Heart right ventricle (tissue), 16 donors: ENCODE measurements at regions not wholly inside any gene's neighbourhood (a gene's known extent, or its start where the extent isn't known, plus 50 kb on each side); places are given as distances from the start of the nearest gene placed in this dataset.

Source experiments
- ATAC-seq, 8 donors: fragments of 200-7000 bp; cut with Tn5 transposase; one replicate each; pipeline ENCODE4 v1.9.1; 2020; ENCODE audit warnings: mild to moderate bottlenecking in 8 of 8, moderate library complexity in 8 of 8, moderate number of reproducible peaks in 1 of 8
- DNase-seq, 2 donors: peaks; one replicate each; pipeline ENCODE4 v3.0.0-alpha.2; 2020
- H3K27ac ChIP-seq, 10 donors: fragments of 200-600 bp; sonication (generic) in 2 of 10; one replicate each; pipeline versions ENCODE4 v1.5.0 to v1.8.0; 2020 to 2022; ENCODE audit warnings: mild to moderate bottlenecking in 3 of 10
- H3K27me3 ChIP-seq, 7 donors: fragments of 200-600 bp; one replicate each; pipeline ENCODE4 v1.8.0; 2021 to 2022; ENCODE audit warnings: mild to moderate bottlenecking in 2 of 7
- H3K36me3 ChIP-seq, 9 donors: fragments of 200-600 bp; sonication (generic) in 1 of 9; one replicate each; pipeline versions ENCODE4 v1.5.0 to v1.8.0; 2020 to 2022; ENCODE audit warnings: mild to moderate bottlenecking in 2 of 9
- H3K4me1 ChIP-seq, 9 donors: fragments of 200-600 bp; sonication (generic) in 1 of 9; one replicate each; pipeline versions ENCODE4 v1.5.0 to v1.8.0; 2020 to 2022; ENCODE audit warnings: mild to moderate bottlenecking in 4 of 9
- H3K4me3 ChIP-seq, 10 donors: fragments of 200-600 bp; sonication (generic) in 2 of 10; one replicate each; pipeline versions ENCODE4 v1.5.0 to v1.8.0; 2020 to 2022; ENCODE audit warnings: mild to moderate bottlenecking in 7 of 10, moderate library complexity in 2 of 10
- H3K9me3 ChIP-seq, 11 donors: fragments of 200-600 bp in 10 of 11; sonication (generic) in 2 of 11; one replicate each; pipeline versions ENCODE4 v1.5.0 to v1.8.0; 2013 to 2022; ENCODE audit warnings: mild to moderate bottlenecking in 2 of 11, control low read depth in 1 of 11, moderate library complexity in 1 of 11
- CTCF ChIP-seq, 9 donors: fragments of 200-600 bp; sonication (generic) in 2 of 9; IDR thresholded peaks; one replicate each; pipeline versions ENCODE4 v1.5.0 to v1.8.0; 2021 to 2022; ENCODE audit warnings: antibody characterized with exemption in 9 of 9, mild to moderate bottlenecking in 5 of 9, moderate library complexity in 1 of 9
- WGBS, 2 donors: extraction: QIAGEN DNeasy Blood & Tissue Kit; methylation state at CpG; one replicate each; pipeline ENCODE4 v1.1.7; 2013; ENCODE audit warnings: inconsistent platforms in 1 of 2; 5-methylcytosine and 5-hydroxymethylcytosine counted together
- intact Hi-C, 10 donors: fragments of 100-400 bp; cut with DNase I; formaldehyde crosslinking; loops; one replicate each; pipeline versions ENCODE4 v1.11.1 to v1.14.2; 2022
- donor health status: Arrhythmogenic right ventricular cardiomyopathy.
- donor health status: ischemic (EF 13 %, LVEDD 7.1; RV severe dilation, severe dysfunction).
- donor health status: healthy with polysubstance abuse.
- donor health status: DM: no; HTN: yes; CAD: no.
- donor health status: DM: no; HTN: no; CAD: no.
- donor health status: ischemic (EF 25% LVEDD 6.9; RV normal size, moderate dysfunction).
- donor health status: ischemic (EF 25% LVEDD 5.7; RV mildly dilated, moderate dysfunction).
- donor health status: healthy.
- donor health status: DM: yes; HTN: yes; CAD: no.
- donor health status: Ischemic cardiomyopathy.
- donor health status: ischemic (EF 35%, LVEDD 5.7; RV mildly dilated, moderate dysfunction).
- donor health status: nonischemic (EF 11% LVEDD 7.7; RV severe dilation, severe dysfunction).
- donor health status: DM: yes; HTN: yes; CAD: no.
- donor health status: PGD.
- donor health status: ischemic (EF 29% LVEDD 5.4; RV normal size, mild dysfunction).
- donor health status: nonischemic (EF 23%, LVEDD 6.1; RV moderate dilation, normal function).

GRCh38 chr6:12596731-12597130, 119.8 kb upstream of the PHACTR1 start:
- ATAC-seq = no peak
- peaks cover 0 to 18% (median 5%) of the 10 kb centered on the region in 9 donors for H3K4me1 ChIP-seq
- H3K36me3 ChIP-seq = no peaks in the 10 kb centered on the region
- no peak for DNase-seq
- H3K4me3 ChIP-seq = no peak overlapping the region
- intact Hi-C loops = loop anchor here in 2 of 10 donors (10.0 kb wide), 1 partner anchor 202 kb away; no protein-coding TSS in a partner anchor
- H3K27me3 ChIP-seq = peaks cover 0 to 12% (median 0%) of the 10 kb centered on the region in 7 donors
- 81 to 83% methylated on average over 2 of the region's 2 CpGs for WGBS, 2 donors
- H3K9me3 ChIP-seq = no peaks in the 10 kb centered on the region
- TF ChIP-seq CTCF (IDR thresholded peaks at IDR 0.05) = no peak
- H3K27ac ChIP-seq = no peak overlapping the region

GRCh38 chr6:12598919-12599318, 117.6 kb upstream of the PHACTR1 start:
- no peak overlapping the region for H3K27ac ChIP-seq
- H3K27me3 ChIP-seq = peaks cover 0 to 12% (median 0%) of the 10 kb centered on the region in 7 donors
- no peak for TF ChIP-seq CTCF (IDR thresholded peaks at IDR 0.05)
- no peak overlapping the region for H3K4me3 ChIP-seq
- intact Hi-C loops = loop anchor here in 2 of 10 donors (10.0 kb wide), 1 partner anchor 204 kb away; no protein-coding TSS in a partner anchor
- no peaks in the 10 kb centered on the region for H3K36me3 ChIP-seq
- DNase-seq = no peak
- H3K9me3 ChIP-seq = no peaks in the 10 kb centered on the region
- peaks cover 0 to 34% (median 12%) of the 10 kb centered on the region in 9 donors for H3K4me1 ChIP-seq
- 63 to 76% methylated on average over 2 of the region's 2 CpGs for WGBS, 2 donors
- ATAC-seq = no peak

- ATAC-seq = peak in 4 of 8 donors; percentile 43 to 66 (median 54)
- Histone ChIP-seq H3K4me3 (no peak overlapping the region), H3K27ac (peak overlapping the region in 3 of 10 donors; percentile 24 to 61 (median 28))
Measured at GRCh38 chr6:12601881-12602280, 114.7 kb upstream of the PHACTR1 start.

GRCh38 chr6:12602342-12602741, 114.2 kb upstream of the PHACTR1 start:
- no peak for TF ChIP-seq CTCF (IDR thresholded peaks at IDR 0.05)
- Histone ChIP-seq H3K27ac (peak overlapping the region in 3 of 10 donors; percentile 24 to 61 (median 28)), H3K9me3 (no peaks in the 10 kb centered on the region), H3K27me3 (peaks cover 0 to 8% (median 0%) of the 10 kb centered on the region in 7 donors), H3K4me3 (no peak overlapping the region), H3K36me3 (no peaks in the 10 kb centered on the region), H3K4me1 (peaks cover 0 to 24% (median 8%) of the 10 kb centered on the region in 9 donors)
- ATAC-seq (peak in 4 of 8 donors; percentile 29 to 46 (median 38)), DNase-seq (no peak)
- intact Hi-C loops = loop anchor here in 9 of 10 donors (2.0 to 10.0 kb wide), 16 partner anchors 198 to 1020 kb away; partner anchors contain the start of gene EDN1 (in 6 of the 9)
- 87 to 92% methylated on average over 3 of the region's 3 CpGs for WGBS, 2 donors

More at GRCh38 chr6:12601881-12602280, 114.7 kb upstream of the PHACTR1 start:
- TF ChIP-seq CTCF (IDR thresholded peaks at IDR 0.05) = no peak
- Histone ChIP-seq H3K36me3 (no peaks in the 10 kb centered on the region), H3K4me1 (peaks cover 0 to 24% (median 8%) of the 10 kb centered on the region in 9 donors), H3K9me3 (no peaks in the 10 kb centered on the region), H3K27me3 (peaks cover 0 to 12% (median 0%) of the 10 kb centered on the region in 7 donors)
- WGBS, 2 donors = 50 to 58% methylated on average over 3 of the region's 3 CpGs
- DNase-seq = peak in 1 of 2 donors; percentile 19
- intact Hi-C loops = loop anchor here in 9 of 10 donors (2.0 to 10.0 kb wide), 16 partner anchors 197 to 1020 kb away; partner anchors contain the start of gene EDN1 (in 6 of the 9)
